ENCODE measurements at regions not wholly inside any gene's neighbourhood (a gene's known extent, or its start where the extent isn't known, plus 50 kb on each side); places are given as distances from the start of the nearest gene placed in this dataset.

DNA sequence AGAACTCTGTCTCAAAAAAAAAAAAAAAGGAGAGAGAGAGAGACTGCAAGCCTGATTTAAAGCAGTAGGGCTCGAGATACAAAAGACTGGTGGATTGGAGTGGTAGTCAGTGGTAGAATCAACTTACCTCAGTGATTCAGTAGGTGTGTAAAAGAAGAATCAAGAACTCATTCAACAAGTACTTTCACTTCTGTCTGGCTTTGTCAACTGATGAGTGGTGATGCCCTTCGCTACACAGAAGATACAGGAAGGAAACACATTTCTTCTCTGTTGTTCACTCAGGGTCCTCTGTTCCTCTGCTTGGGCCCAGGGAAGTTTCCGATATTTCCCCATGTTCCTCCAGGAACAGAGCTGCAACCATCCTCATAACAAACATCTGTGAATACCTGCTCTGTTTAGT is 68.6 kb upstream of the COG2 start:
- TF ChIP-seq POLR2AphosphoS5 (IDR thresholded peaks at IDR 0.05; ENCODE audit: low read depth, low read length) (no peak), FOXP2 (optimal IDR thresholded peaks at IDR 0.05; ENCODE audit: borderline replicate concordance, extremely low read depth, extremely low read length, insufficient read depth) (no peak), SIN3A (IDR thresholded peaks at IDR 0.05; ENCODE audit: borderline replicate concordance, insufficient read depth, low read length) (no peak), REST (IDR thresholded peaks at IDR 0.05; ENCODE audit: insufficient read depth in 1 of 2, low read depth in 2 of 2, low read length in 2 of 2) (no peak), TAF1 (IDR thresholded peaks at IDR 0.05; ENCODE audit: borderline replicate concordance, insufficient read depth, low read length) (no peak)
